ENCODE measurements at regions not wholly inside any gene's neighbourhood (a gene's known extent, or its start where the extent isn't known, plus 50 kb on each side); places are given as distances from the start of the nearest gene placed in this dataset.

- Histone ChIP-seq H3K27ac (no peak overlapping the region), H3K36me3 (no peaks in the 10 kb centered on the region), H3K9me3 (replicated peaks) (no peaks in the 10 kb centered on the region), H3K27me3 (no peaks in the 10 kb centered on the region), H3K4me1 (no peaks in the 10 kb centered on the region), H3K4me3 (no peak overlapping the region)
- DNase-seq = no peak
Observed at GRCh38 chr9:38301376-38302106, 91.0 kb upstream of the ALDH1B1 start.

GRCh38 chr9:38299856-38300255 lies 92.6 kb upstream of the ALDH1B1 start:
- H3K27ac ChIP-seq = no peak overlapping the region
- H3K4me3 ChIP-seq = no peak overlapping the region
- H3K36me3 ChIP-seq = no peaks in the 10 kb centered on the region
- no peaks in the 10 kb centered on the region for H3K9me3 ChIP-seq (replicated peaks)
- DNase-seq = no peak
- H3K4me1 ChIP-seq = no peaks in the 10 kb centered on the region
- H3K27me3 ChIP-seq = no peaks in the 10 kb centered on the region

GRCh38 chr9:38298904-38299303 lies 93.6 kb upstream of the ALDH1B1 start:
- DNase-seq = no peak
- Histone ChIP-seq H3K4me1 (no peaks in the 10 kb centered on the region), H3K27ac (no peak overlapping the region), H3K27me3 (no peaks in the 10 kb centered on the region), H3K36me3 (no peaks in the 10 kb centered on the region), H3K9me3 (replicated peaks) (no peaks in the 10 kb centered on the region), H3K4me3 (no peak overlapping the region)

- no peak for DNase-seq
- H3K27ac ChIP-seq = no peak overlapping the region
- no peaks in the 10 kb centered on the region for H3K36me3 ChIP-seq
- no peaks in the 10 kb centered on the region for H3K9me3 ChIP-seq (replicated peaks)
- no peaks in the 10 kb centered on the region for H3K27me3 ChIP-seq
- H3K4me3 ChIP-seq = no peak overlapping the region
- H3K4me1 ChIP-seq = no peaks in the 10 kb centered on the region
Observed at GRCh38 chr9:38298503-38298902, 94.0 kb upstream of the ALDH1B1 start.

GRCh38 chr9:38296807-38297206 lies 95.7 kb upstream of the ALDH1B1 start:
- Histone ChIP-seq H3K27me3 (no peaks in the 10 kb centered on the region), H3K9me3 (replicated peaks) (no peaks in the 10 kb centered on the region), H3K36me3 (no peaks in the 10 kb centered on the region), H3K27ac (no peak overlapping the region), H3K4me3 (no peak overlapping the region), H3K4me1 (no peaks in the 10 kb centered on the region)
- no peak for DNase-seq

- Histone ChIP-seq H3K4me1 (no peaks in the 10 kb centered on the region), H3K4me3 (no peak overlapping the region), H3K27ac (no peak overlapping the region), H3K36me3 (no peaks in the 10 kb centered on the region), H3K27me3 (no peaks in the 10 kb centered on the region), H3K9me3 (replicated peaks) (no peaks in the 10 kb centered on the region)
- DNase-seq = no peak
Observed at GRCh38 chr9:38295764-38296163, 96.7 kb upstream of the ALDH1B1 start.

- H3K27ac ChIP-seq = no peak overlapping the region
- no peak overlapping the region for H3K4me3 ChIP-seq
- DNase-seq = no peak
- no peaks in the 10 kb centered on the region for H3K9me3 ChIP-seq (replicated peaks)
- no peaks in the 10 kb centered on the region for H3K4me1 ChIP-seq
- no peaks in the 10 kb centered on the region for H3K36me3 ChIP-seq
- H3K27me3 ChIP-seq = no peaks in the 10 kb centered on the region
Observed at GRCh38 chr9:38294220-38294960, 98.1 kb upstream of the ALDH1B1 start.

DNA sequence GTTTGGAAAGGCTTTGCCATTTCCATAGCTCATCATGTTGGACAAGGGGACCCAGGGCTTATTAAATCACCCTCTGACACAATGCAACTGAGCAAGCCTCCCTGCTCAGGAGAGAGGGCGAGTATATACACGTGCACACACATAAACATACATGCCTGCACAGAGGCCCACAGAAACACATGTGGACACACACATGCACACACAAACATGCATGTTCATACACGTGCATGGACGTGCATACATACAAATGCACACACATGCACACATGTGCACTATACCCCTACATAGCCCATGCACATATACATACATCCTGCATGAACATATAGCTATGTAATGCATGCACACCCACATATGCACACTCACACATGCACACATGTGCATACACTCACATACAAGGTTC lies 99.5 kb upstream of the ALDH1B1 start:
- H3K27me3 ChIP-seq = no peaks in the 10 kb centered on the region
- no peak for DNase-seq
- no peaks in the 10 kb centered on the region for H3K36me3 ChIP-seq
- no peaks in the 10 kb centered on the region for H3K4me1 ChIP-seq
- no peaks in the 10 kb centered on the region for H3K9me3 ChIP-seq (replicated peaks)
- no peak overlapping the region for H3K4me3 ChIP-seq
- H3K27ac ChIP-seq = no peak overlapping the region

GRCh38 chr9:38292480-38292879 lies 100.0 kb upstream of the ALDH1B1 start:
- H3K4me3 ChIP-seq = no peak overlapping the region
- no peaks in the 10 kb centered on the region for H3K4me1 ChIP-seq
- DNase-seq = no peak
- no peak overlapping the region for H3K27ac ChIP-seq
- H3K9me3 ChIP-seq (replicated peaks) = no peaks in the 10 kb centered on the region
- H3K27me3 ChIP-seq = no peaks in the 10 kb centered on the region
- H3K36me3 ChIP-seq = no peaks in the 10 kb centered on the region

- H3K9me3 ChIP-seq (replicated peaks) = no peaks in the 10 kb centered on the region
- no peak for DNase-seq
- no peaks in the 10 kb centered on the region for H3K4me1 ChIP-seq
- no peaks in the 10 kb centered on the region for H3K27me3 ChIP-seq
- H3K4me3 ChIP-seq = no peak overlapping the region
- H3K27ac ChIP-seq = no peak overlapping the region
- H3K36me3 ChIP-seq = no peaks in the 10 kb centered on the region
Observed at GRCh38 chr9:38289866-38290245, 102.6 kb upstream of the ALDH1B1 start.

DNA sequence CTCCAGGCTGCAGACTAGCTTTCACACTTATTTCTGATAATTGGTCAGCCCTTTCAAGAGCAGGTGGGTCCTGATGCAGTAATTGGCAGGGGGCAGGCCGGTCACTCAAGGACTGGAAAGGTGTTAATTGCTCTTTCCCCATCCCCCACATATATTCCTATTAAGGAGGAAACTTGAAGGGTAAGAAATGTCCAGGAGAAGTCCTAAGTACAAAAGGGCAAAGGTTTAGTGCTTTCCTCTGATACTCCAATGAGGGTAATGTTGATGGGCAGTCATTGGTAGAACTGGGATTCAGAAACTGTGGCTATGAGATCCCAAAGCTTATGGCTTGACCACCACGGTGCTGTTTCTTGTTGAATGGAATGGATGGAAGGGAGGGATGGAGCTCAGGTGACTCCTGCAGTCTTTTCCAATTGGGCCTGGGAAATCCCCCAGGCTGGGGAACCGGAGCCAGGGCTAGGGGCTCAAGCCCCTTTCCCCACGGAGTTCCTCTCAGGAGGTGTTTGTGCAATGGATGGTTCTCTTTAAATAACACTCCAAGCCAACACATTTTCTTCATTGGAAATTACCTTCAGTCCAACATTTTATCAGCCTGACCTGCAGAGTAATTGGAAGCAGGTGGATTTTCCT lies 103.2 kb upstream of the ALDH1B1 start:
- H3K9me3 ChIP-seq (replicated peaks) = no peaks in the 10 kb centered on the region
- no peak overlapping the region for H3K4me3 ChIP-seq
- no peaks in the 10 kb centered on the region for H3K36me3 ChIP-seq
- DNase-seq = no peak
- H3K27ac ChIP-seq = no peak overlapping the region
- no peaks in the 10 kb centered on the region for H3K4me1 ChIP-seq
- no peaks in the 10 kb centered on the region for H3K27me3 ChIP-seq

DNA sequence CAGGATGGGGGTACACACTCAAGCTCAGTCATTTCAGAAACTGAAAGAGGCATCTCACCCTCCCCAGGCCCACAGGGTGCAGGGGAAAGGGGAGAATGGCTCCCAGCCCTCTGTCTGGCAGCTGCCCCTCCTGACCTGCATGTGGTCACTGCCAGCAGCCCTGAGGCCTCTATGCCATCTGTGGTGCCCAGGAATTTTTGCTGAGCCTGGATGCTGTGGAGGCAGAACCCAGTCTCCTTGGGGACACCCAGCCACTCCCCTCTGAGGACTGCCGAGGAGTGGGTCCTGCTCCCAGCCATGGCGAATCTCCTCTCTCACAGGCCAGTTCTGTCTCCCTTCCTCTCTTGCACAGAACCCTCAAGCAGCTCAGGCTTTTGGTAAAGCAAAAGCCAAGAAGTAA lies 104.0 kb upstream of the ALDH1B1 start:
- Histone ChIP-seq H3K36me3 (no peaks in the 10 kb centered on the region), H3K27ac (no peak overlapping the region), H3K27me3 (no peaks in the 10 kb centered on the region), H3K9me3 (replicated peaks) (no peaks in the 10 kb centered on the region), H3K4me3 (no peak overlapping the region), H3K4me1 (no peaks in the 10 kb centered on the region)
- DNase-seq = no peak

DNA sequence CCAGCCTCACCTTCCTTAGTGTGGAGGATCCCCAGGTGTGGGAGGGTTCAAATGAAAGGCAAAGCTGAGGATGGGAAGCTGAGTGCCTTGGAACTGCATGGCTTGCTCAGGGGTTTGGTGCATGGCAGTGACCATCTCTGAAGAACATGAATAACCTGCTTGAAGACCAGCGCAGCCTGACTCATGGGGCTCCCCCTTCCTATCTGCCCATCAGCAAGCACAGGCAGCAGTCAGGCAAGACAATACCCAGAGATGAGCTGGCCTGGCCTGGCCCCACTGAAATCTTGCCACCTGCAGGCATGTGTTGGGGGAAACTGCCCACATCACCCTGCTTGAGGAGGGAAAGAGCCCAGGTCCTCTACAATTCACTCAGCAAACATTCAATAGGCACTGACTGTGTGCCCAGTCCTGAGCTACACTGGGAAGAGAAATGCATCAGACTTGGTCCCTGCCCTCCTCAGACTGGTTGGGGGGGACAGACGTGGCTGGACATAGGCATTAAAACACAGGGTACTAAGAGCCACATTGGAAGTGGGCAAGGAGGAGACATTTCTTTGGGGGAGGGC lies 105.0 kb upstream of the ALDH1B1 start:
- no peaks in the 10 kb centered on the region for H3K36me3 ChIP-seq
- DNase-seq = no peak
- no peaks in the 10 kb centered on the region for H3K27me3 ChIP-seq

GRCh38 chr9:38286766-38287165 lies 105.7 kb upstream of the ALDH1B1 start:
- Histone ChIP-seq H3K9me3 (replicated peaks) (no peaks in the 10 kb centered on the region), H3K27ac (no peak overlapping the region), H3K4me3 (no peak overlapping the region), H3K27me3 (no peaks in the 10 kb centered on the region), H3K36me3 (no peaks in the 10 kb centered on the region), H3K4me1 (no peaks in the 10 kb centered on the region)
- DNase-seq = no peak

More for the DNA sequence above, 105.0 kb upstream of the ALDH1B1 start:
- no peak overlapping the region for H3K27ac ChIP-seq
- H3K4me3 ChIP-seq = no peak overlapping the region
- no peaks in the 10 kb centered on the region for H3K4me1 ChIP-seq
- H3K9me3 ChIP-seq (replicated peaks) = no peaks in the 10 kb centered on the region

DNA sequence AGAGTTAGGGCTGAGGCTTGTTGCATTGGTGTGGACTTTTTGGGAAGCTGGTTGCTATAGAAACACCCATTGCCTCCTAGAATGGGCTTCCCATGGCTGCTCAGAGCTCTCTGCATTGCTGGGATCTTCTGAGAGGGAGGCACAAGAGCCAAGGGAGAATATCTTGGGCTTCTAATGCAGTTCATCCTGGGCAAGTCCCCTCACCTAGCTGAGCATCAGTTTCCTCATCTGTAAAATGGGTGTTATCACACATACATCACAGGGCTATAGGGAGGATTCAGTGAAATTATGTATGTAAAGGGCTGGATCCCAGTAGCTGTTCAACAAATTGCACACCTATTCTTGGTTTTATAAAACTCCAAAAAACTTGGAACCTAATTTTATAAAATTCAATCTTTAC lies 106.1 kb upstream of the ALDH1B1 start:
- no peaks in the 10 kb centered on the region for H3K9me3 ChIP-seq (replicated peaks)
- no peak overlapping the region for H3K4me3 ChIP-seq
- H3K36me3 ChIP-seq = no peaks in the 10 kb centered on the region
- no peak overlapping the region for H3K27ac ChIP-seq
- no peaks in the 10 kb centered on the region for H3K27me3 ChIP-seq
- H3K4me1 ChIP-seq = no peaks in the 10 kb centered on the region
- DNase-seq = no peak

Measured in SJCRH30 (cell line).